HCT116 (cell line): ENCODE measurements at regions not wholly inside any gene's neighbourhood (a gene's known extent, or its start where the extent isn't known, plus 50 kb on each side); places are given as distances from the start of the nearest gene placed in this dataset.

Experiments used
- CTCF ChIP-seq, 3 experiments: fragments of 200-600 bp in 1 of 3; sonication (generic) in 1 of 3; IDR thresholded peaks in 2 of 3; conservative IDR thresholded peaks in 1 of 3; 2 replicates each; pipeline ENCODE4 v1.5.1; 2012 to 2017; ENCODE audit warnings: low read depth in 2 of 3, low read length in 2 of 3, antibody characterized with exemption in 1 of 3, borderline replicate concordance in 1 of 3, control low read depth in 1 of 3, mild to moderate bottlenecking in 1 of 3, mixed read lengths in 1 of 3, mixed run types in 1 of 3, moderate library complexity in 1 of 3; ENCODE audit not compliant: insufficient read depth in 1 of 3
- EZH2 ChIP-seq: fragments of 200-600 bp; sonication (generic); IDR thresholded peaks from 2 replicates; pipeline ENCODE4 v1.6.1; 2017; ENCODE audit warnings: antibody characterized with exemption, mixed run types
- MAX ChIP-seq: IDR thresholded peaks from 2 replicates; pipeline ENCODE4 v1.6.1; 2012
- POLR2A ChIP-seq: IDR thresholded peaks from 2 replicates; pipeline ENCODE4 v1.7.0; 2011; ENCODE audit warnings: borderline replicate concordance; ENCODE audit not compliant: insufficient read depth, insufficient read length; ENCODE audit errors: extremely low read depth
- POLR2AphosphoS5 ChIP-seq: IDR thresholded peaks from 2 replicates; pipeline ENCODE4 v1.6.1; 2011; ENCODE audit warnings: mild to moderate bottlenecking, low read depth, low read length, moderate library complexity

DNA sequence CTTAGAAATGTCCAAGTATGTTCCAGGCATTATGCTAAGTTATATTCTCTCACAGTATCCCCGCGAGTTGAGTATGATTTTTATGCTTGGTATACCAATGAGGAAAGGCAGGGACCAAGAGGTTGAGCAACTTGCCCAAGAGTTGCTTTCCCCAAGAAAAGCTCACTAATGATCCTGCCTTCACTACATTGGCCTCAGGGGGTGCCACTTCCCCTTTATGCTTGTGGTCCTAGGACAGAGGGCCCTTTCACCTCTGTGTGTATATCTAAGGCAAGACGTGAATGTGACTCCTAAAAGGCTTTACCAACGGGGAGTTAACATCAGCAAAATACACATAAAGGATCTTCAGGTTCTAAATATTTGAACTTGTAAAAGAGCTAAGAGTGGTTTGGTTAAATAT lies 164.4 kb upstream of the CPEB2 start:
- TF ChIP-seq CTCF (IDR thresholded peaks at IDR 0.05 in 2 of 3, conservative IDR thresholded peaks at IDR 0.05 in 1 of 3; ENCODE audit: borderline replicate concordance in 1 of 3, insufficient read depth in 1 of 3, low read depth in 2 of 3, low read length in 2 of 3) (0 out of 6 replicates have a peak, but pooled peaks of 1 of the 3 experiments have one; percentile 10), MAX (no peak), EZH2 (no peak), POLR2AphosphoS5 (no peak), POLR2A (no peak)
